ENCODE measurements at regions not wholly inside any gene's neighbourhood (a gene's known extent, or its start where the extent isn't known, plus 50 kb on each side); places are given as distances from the start of the nearest gene placed in this dataset.

GRCh38 chr7:131830681-131831080 lies 274.3 kb upstream of the PODXL start:
- TF ChIP-seq CTCF (IDR thresholded peaks at IDR 0.05; ENCODE audit: insufficient read depth, low read depth, low read length), result no peak
- TF ChIP-seq EZH2 (IDR thresholded peaks at IDR 0.05; ENCODE audit: insufficient read depth, low read length), result no peak

Data from astrocyte (in vitro differentiated cells and primary cell).